ENCODE measurements at regions not wholly inside any gene's neighbourhood (a gene's known extent, or its start where the extent isn't known, plus 50 kb on each side); places are given as distances from the start of the nearest gene placed in this dataset.
"Not testable (repeated sequence)": the region's sequence is repeated elsewhere in the genome, so short reads cannot be mapped to it uniquely, and the experiment has no call there.

- TF ChIP-seq REST (IDR thresholded peaks at IDR 0.05; ENCODE audit: low read depth, low read length): no peak
- no peak for TF ChIP-seq TCF12 (IDR thresholded peaks at IDR 0.05)
Measured at GRCh38 chr16:10325783-10326543, 59.9 kb upstream of the ATF7IP2 start (continued).

- H3K9ac ChIP-seq: no peak overlapping the region
- CTCF ChIA-PET: interaction anchor here (1.6 kb wide), 1 partner anchor 10 kb away, joined by 5 read pairs; no protein-coding TSS in a partner anchor
- TF ChIP-seq NFIC (IDR thresholded peaks at IDR 0.05; ENCODE audit: borderline replicate concordance): no peak
- no peak for TF ChIP-seq REST (IDR thresholded peaks at IDR 0.05; ENCODE audit: low read depth, low read length)
- H4K20me1 ChIP-seq (ENCODE audit: insufficient read depth): no peaks in the 10 kb centered on the region
- no peaks in the 10 kb centered on the region for H3K79me2 ChIP-seq (ENCODE audit: insufficient read depth)
- no peak overlapping the region for H3K27ac ChIP-seq (ENCODE audit: low read depth in 2 of 2, low read length in 1 of 2)
- no peaks in the 10 kb centered on the region for H3F3A ChIP-seq (replicated peaks; ENCODE audit: insufficient read depth)
- no peak overlapping the region for H3K4me3 ChIP-seq (ENCODE audit: low read depth in 2 of 2, low read length in 1 of 2)
- H3K9me3 ChIP-seq: no peaks in the 10 kb centered on the region
- H3K4me1 ChIP-seq (ENCODE audit: control insufficient read depth in 1 of 2, insufficient read depth in 2 of 2, low read depth in 1 of 2, low read length in 1 of 2): no peaks in the 10 kb centered on the region
- H3K9me2 ChIP-seq: no peaks in the 10 kb centered on the region
- POLR2A ChIA-PET: no interaction called here
- H3K36me3 ChIP-seq (replicated peaks in 1 of 2; ENCODE audit: control insufficient read depth in 1 of 2, insufficient read depth in 2 of 2, low read length in 1 of 2): no peaks in the 10 kb centered on the region
- no peak for DNase-seq
- no peak overlapping the region for H2AFZ ChIP-seq (ENCODE audit: low read depth)
- H3K4me2 ChIP-seq: no peak overlapping the region
- H3K27me3 ChIP-seq (ENCODE audit: insufficient read depth): no peaks in the 10 kb centered on the region
- WGBS (ENCODE audit: low lambda C conversion rate): 44% methylated on average over 5 of the region's 5 CpGs
Measured at GRCh38 chr16:10326647-10327046, 59.2 kb upstream of the ATF7IP2 start.

GRCh38 chr16:10328291-10328690, 57.6 kb upstream of the ATF7IP2 start:
- H3K4me3 ChIP-seq (ENCODE audit: low read depth in 2 of 2, low read length in 1 of 2); H3K4me2 ChIP-seq; H3K9me3 ChIP-seq; DNase-seq; H3K27me3 ChIP-seq (ENCODE audit: insufficient read depth); H3K36me3 ChIP-seq (replicated peaks in 1 of 2; ENCODE audit: control insufficient read depth in 1 of 2, insufficient read depth in 2 of 2, low read length in 1 of 2); H2AFZ ChIP-seq (ENCODE audit: low read depth); H3F3A ChIP-seq (replicated peaks; ENCODE audit: insufficient read depth); H3K4me1 ChIP-seq (ENCODE audit: control insufficient read depth in 1 of 2, insufficient read depth in 2 of 2, low read depth in 1 of 2, low read length in 1 of 2); CTCF ChIA-PET; H4K20me1 ChIP-seq (ENCODE audit: insufficient read depth); H3K9ac ChIP-seq; POLR2A ChIA-PET; H3K27ac ChIP-seq (ENCODE audit: low read depth in 2 of 2, low read length in 1 of 2); H3K9me2 ChIP-seq; H3K79me2 ChIP-seq (ENCODE audit: insufficient read depth): not testable (repeated sequence)
- 47% methylated on average over 5 of the region's 5 CpGs for WGBS (ENCODE audit: low lambda C conversion rate)
